C4-2B (cell line): ENCODE measurements at regions not wholly inside any gene's neighbourhood (a gene's known extent, or its start where the extent isn't known, plus 50 kb on each side); places are given as distances from the start of the nearest gene placed in this dataset.

ENCODE experiments used
- H3K27ac ChIP-seq: fragments of 450-650 bp; 2 replicates; pipeline ENCODE4 v1.5.1; 2017
- CTCF ChIP-seq: fragments of 450-650 bp; conservative IDR thresholded peaks from 2 replicates; pipeline ENCODE4 v1.5.1; 2017; ENCODE audit warnings: mild to moderate bottlenecking
- ZFX ChIP-seq: fragments of 450-650 bp; IDR thresholded peaks from 2 replicates; pipeline ENCODE4 v1.6.1; 2017

DNA sequence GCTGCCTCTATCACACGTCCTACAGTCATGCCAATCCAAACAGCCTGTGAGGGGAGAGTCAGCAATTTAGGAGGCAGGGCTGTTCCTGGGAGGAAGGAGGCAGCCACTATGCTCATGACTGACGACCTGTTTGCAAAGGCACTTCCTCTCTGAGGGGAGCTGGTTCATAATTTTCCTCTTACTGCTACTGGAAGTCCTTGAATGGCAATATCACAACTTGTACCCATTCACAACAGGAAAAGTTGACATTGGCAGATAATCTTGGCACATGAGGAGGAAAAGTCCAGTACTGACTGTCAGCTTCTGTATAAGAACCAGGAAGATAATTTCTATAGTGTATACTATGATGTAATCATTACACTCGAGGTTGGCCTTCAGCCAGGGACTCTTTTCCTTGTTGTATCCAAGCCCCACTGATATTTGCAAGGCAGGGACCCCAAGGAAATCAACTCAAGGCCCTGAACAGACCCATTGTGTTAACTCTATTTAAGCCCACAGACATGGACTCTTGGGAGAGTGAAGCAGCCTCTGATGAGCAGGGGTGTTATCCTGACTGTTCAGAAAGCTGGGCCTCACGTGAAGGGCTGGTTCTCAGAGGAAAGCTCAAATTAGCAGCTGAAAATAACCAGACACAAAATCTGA is 267.3 kb upstream of the ADAMTS9 start:
- TF ChIP-seq ZFX: no peak
- TF ChIP-seq CTCF: no peak
- no peak overlapping the region for H3K27ac ChIP-seq

DNA sequence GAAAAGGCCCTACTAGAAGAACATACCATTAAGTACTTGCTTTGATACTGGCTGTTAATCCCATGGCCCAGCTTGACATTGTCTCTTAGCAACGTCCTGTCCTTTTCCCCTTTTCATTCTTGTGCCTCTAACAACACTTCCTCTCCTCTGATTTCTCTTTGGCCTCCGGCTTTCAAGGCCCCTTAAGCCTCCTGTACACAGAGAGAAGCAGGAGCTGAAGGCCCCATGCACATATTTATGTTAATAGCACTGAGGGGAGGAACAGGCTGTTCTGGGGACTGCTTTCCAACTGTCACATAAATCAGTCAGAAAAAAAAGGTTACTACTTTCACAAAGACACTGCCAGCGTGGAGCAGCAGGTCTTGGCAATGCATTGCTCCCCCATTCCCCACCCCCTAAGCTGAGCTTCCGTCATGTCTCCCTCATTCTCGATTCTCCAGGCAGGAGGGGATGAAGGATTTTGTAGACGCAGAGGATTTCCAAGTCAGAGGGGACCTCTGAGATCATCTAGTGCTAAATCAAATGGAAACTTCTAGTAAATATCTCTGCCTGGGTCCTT is 257.4 kb upstream of the ADAMTS9 start:
- no peak overlapping the region for H3K27ac ChIP-seq
- TF ChIP-seq ZFX: no peak
- TF ChIP-seq CTCF: no peak

DNA sequence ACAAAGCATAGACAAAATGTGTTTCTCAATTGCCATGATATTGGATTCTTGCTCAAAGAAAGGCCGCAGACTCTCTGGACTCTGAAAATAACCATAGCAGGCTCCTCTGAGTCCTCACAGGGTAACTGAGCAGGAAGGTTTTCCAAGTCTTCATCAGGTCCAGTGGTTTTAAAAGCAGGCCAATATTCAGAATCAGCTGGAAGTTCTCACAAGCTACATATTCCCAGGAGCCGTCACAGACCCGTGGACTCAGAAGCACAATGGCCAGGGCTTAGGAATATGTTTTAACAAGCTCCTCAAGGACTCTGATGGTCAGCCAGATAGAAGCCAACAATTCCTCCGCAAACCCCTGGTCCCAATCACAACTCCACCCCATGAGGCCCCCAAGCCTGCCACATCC is 256.1 kb upstream of the ADAMTS9 start:
- TF ChIP-seq CTCF (no peak), ZFX (no peak)
- H3K27ac ChIP-seq: no peak overlapping the region

GRCh38 chr3:64940596-64941348 is 253.0 kb upstream of the ADAMTS9 start:
- no peak overlapping the region for H3K27ac ChIP-seq
- TF ChIP-seq ZFX (no peak), CTCF (no peak)

GRCh38 chr3:64939747-64940450 is 252.1 kb upstream of the ADAMTS9 start:
- TF ChIP-seq ZFX (no peak), CTCF (no peak)
- H3K27ac ChIP-seq: no peak overlapping the region

- no peak overlapping the region for H3K27ac ChIP-seq
- TF ChIP-seq ZFX: no peak
- TF ChIP-seq CTCF: no peak
Measured at GRCh38 chr3:64939309-64939708, 251.5 kb upstream of the ADAMTS9 start.

GRCh38 chr3:64936556-64936955 is 248.8 kb upstream of the ADAMTS9 start:
- no peak overlapping the region for H3K27ac ChIP-seq
- TF ChIP-seq CTCF (no peak), ZFX (no peak)
